HEK293T (cell line): ENCODE measurements at regions not wholly inside any gene's neighbourhood (a gene's known extent, or its start where the extent isn't known, plus 50 kb on each side); places are given as distances from the start of the nearest gene placed in this dataset.

Source experiments
- ELF4 ChIP-seq: fragments of 450-650 bp; IDR thresholded peaks from 2 replicates; pipeline ENCODE4 v1.6.1; 2017; ENCODE audit warnings: antibody characterized with exemption
- FOXK2 ChIP-seq: fragments of 450-650 bp; IDR thresholded peaks from 2 replicates; pipeline ENCODE4 v1.6.1; 2016; ENCODE audit warnings: mild to moderate bottlenecking
- SP1 ChIP-seq: fragments of 450-650 bp; IDR thresholded peaks from 2 replicates; pipeline ENCODE4 v1.6.1; 2017
- SUZ12 ChIP-seq: fragments of 450-650 bp; IDR thresholded peaks from 2 replicates; pipeline ENCODE4 v1.6.1; 2016; ENCODE audit warnings: mild to moderate bottlenecking

DNA sequence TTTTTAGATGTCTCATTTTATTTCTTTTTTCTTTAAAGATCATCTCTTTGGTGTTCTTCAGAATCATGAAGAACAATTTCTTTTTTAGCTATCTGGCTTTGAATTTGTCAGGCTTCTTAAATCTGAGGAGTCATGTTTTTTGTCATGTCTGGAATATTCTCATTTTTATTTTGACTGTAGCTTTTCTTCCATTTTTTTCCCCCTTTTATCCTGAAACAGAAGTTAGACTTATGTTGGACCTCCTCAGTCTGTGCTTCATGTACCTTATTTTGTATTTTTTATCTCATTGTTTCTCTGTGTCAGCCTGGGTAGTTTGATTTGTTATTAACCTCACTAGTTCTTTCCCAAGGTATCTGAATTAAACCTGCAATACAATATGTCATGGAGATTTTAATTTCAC, 319.2 kb upstream of the ADGRL4 start:
- TF ChIP-seq FOXK2 (no peak), SP1 (no peak), ELF4 (no peak), SUZ12 (no peak)
